Heart right ventricle (tissue), 16 donors: ENCODE measurements at regions not wholly inside any gene's neighbourhood (a gene's known extent, or its start where the extent isn't known, plus 50 kb on each side); places are given as distances from the start of the nearest gene placed in this dataset.

Source experiments
- ATAC-seq, 8 donors: fragments of 200-7000 bp; cut with Tn5 transposase; one replicate each; pipeline ENCODE4 v1.9.1; 2020; ENCODE audit warnings: mild to moderate bottlenecking in 8 of 8, moderate library complexity in 8 of 8, moderate number of reproducible peaks in 1 of 8
- DNase-seq, 2 donors: peaks; one replicate each; pipeline ENCODE4 v3.0.0-alpha.2; 2020
- H3K27ac ChIP-seq, 10 donors: fragments of 200-600 bp; sonication (generic) in 2 of 10; one replicate each; pipeline versions ENCODE4 v1.5.0 to v1.8.0; 2020 to 2022; ENCODE audit warnings: mild to moderate bottlenecking in 3 of 10
- H3K27me3 ChIP-seq, 7 donors: fragments of 200-600 bp; one replicate each; pipeline ENCODE4 v1.8.0; 2021 to 2022; ENCODE audit warnings: mild to moderate bottlenecking in 2 of 7
- H3K36me3 ChIP-seq, 9 donors: fragments of 200-600 bp; sonication (generic) in 1 of 9; one replicate each; pipeline versions ENCODE4 v1.5.0 to v1.8.0; 2020 to 2022; ENCODE audit warnings: mild to moderate bottlenecking in 2 of 9
- H3K4me1 ChIP-seq, 9 donors: fragments of 200-600 bp; sonication (generic) in 1 of 9; one replicate each; pipeline versions ENCODE4 v1.5.0 to v1.8.0; 2020 to 2022; ENCODE audit warnings: mild to moderate bottlenecking in 4 of 9
- H3K4me3 ChIP-seq, 10 donors: fragments of 200-600 bp; sonication (generic) in 2 of 10; one replicate each; pipeline versions ENCODE4 v1.5.0 to v1.8.0; 2020 to 2022; ENCODE audit warnings: mild to moderate bottlenecking in 7 of 10, moderate library complexity in 2 of 10
- H3K9me3 ChIP-seq, 11 donors: fragments of 200-600 bp in 10 of 11; sonication (generic) in 2 of 11; one replicate each; pipeline versions ENCODE4 v1.5.0 to v1.8.0; 2013 to 2022; ENCODE audit warnings: mild to moderate bottlenecking in 2 of 11, control low read depth in 1 of 11, moderate library complexity in 1 of 11
- WGBS, 2 donors: extraction: QIAGEN DNeasy Blood & Tissue Kit; methylation state at CpG; one replicate each; pipeline ENCODE4 v1.1.7; 2013; ENCODE audit warnings: inconsistent platforms in 1 of 2; 5-methylcytosine and 5-hydroxymethylcytosine counted together
- intact Hi-C, 10 donors: fragments of 100-400 bp; cut with DNase I; formaldehyde crosslinking; loops; one replicate each; pipeline versions ENCODE4 v1.11.1 to v1.14.2; 2022
- TF ChIP-seq, protein P1 (sequence below), 9 donors: fragments of 200-600 bp; sonication (generic) in 2 of 9; IDR thresholded peaks; one replicate each; pipeline versions ENCODE4 v1.5.0 to v1.8.0; 2021 to 2022; ENCODE audit warnings: antibody characterized with exemption in 9 of 9, mild to moderate bottlenecking in 5 of 9, moderate library complexity in 1 of 9
- donor health status: Arrhythmogenic right ventricular cardiomyopathy.
- donor health status: ischemic (EF 13 %, LVEDD 7.1; RV severe dilation, severe dysfunction).
- donor health status: healthy with polysubstance abuse.
- donor health status: DM: no; HTN: yes; CAD: no.
- donor health status: DM: no; HTN: no; CAD: no.
- donor health status: ischemic (EF 25% LVEDD 6.9; RV normal size, moderate dysfunction).
- donor health status: ischemic (EF 25% LVEDD 5.7; RV mildly dilated, moderate dysfunction).
- donor health status: healthy.
- donor health status: DM: yes; HTN: yes; CAD: no.
- donor health status: Ischemic cardiomyopathy.
- donor health status: ischemic (EF 35%, LVEDD 5.7; RV mildly dilated, moderate dysfunction).
- donor health status: nonischemic (EF 11% LVEDD 7.7; RV severe dilation, severe dysfunction).
- donor health status: DM: yes; HTN: yes; CAD: no.
- donor health status: PGD.
- donor health status: ischemic (EF 29% LVEDD 5.4; RV normal size, mild dysfunction).
- donor health status: nonischemic (EF 23%, LVEDD 6.1; RV moderate dilation, normal function).

DNA sequence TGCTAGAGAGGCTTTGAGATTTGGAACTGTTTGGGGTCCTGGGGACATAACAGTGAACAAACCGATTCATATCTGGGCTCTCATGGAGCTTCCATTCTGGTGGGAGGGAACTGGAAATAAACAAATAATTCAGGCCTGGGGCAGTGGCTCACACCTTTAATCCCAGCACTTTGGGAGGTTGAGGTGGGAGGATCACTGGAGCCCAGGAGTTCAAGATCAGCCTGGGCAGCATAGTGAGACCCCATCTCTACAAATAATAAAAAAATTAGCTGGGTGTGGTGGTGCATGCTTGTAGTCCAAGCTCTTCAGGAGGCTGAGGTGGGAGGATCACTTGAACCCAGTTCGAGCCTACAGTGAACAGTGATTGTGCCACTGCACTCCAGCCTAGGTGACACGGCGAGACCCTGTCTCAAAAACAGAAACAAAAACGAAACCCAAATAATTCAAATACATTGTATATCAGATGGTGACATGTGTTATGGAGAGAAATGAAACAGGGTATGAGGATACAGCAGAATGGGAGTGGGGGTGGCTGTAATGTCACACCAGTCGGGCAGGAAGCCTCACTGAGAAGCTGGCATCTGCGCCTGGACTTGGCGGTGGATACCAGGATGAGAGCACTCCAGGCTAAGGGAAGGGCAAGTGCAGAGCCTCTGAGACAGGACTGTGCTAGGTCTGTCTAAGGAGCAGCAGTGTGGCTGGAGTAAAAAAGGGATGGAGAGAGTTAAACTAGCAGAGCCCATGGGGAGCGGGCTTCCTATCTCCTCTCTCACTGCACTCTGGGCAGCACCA lies 131.1 kb upstream of the ZNF536 start:
- peak in 1 of 8 donors; percentile 38 for ATAC-seq
- TF ChIP-seq, protein P1, sequence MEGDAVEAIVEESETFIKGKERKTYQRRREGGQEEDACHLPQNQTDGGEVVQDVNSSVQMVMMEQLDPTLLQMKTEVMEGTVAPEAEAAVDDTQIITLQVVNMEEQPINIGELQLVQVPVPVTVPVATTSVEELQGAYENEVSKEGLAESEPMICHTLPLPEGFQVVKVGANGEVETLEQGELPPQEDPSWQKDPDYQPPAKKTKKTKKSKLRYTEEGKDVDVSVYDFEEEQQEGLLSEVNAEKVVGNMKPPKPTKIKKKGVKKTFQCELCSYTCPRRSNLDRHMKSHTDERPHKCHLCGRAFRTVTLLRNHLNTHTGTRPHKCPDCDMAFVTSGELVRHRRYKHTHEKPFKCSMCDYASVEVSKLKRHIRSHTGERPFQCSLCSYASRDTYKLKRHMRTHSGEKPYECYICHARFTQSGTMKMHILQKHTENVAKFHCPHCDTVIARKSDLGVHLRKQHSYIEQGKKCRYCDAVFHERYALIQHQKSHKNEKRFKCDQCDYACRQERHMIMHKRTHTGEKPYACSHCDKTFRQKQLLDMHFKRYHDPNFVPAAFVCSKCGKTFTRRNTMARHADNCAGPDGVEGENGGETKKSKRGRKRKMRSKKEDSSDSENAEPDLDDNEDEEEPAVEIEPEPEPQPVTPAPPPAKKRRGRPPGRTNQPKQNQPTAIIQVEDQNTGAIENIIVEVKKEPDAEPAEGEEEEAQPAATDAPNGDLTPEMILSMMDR (IDR thresholded peaks at IDR 0.05), result no peak

DNA sequence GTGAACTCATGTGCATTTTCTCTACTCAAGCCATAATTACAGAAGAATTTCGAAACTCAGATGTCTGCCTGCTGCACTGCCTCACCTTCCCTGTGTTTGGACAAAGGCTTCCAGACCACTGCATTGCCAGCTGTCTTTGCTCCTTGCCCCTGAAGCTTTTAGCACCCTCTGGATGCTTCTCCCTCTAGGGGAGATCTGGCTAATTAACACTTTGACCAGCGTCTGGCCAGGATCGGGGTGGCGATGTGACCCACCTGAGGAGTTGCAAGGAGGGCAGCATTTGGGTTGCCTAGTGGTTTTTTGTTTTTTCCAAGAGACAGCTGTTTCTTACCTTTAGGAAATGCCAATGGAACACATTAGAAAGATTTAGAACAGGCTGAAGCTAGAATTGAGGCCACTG lies 127.7 kb upstream of the ZNF536 start:
- intact Hi-C loops, result no loop called here
- TF ChIP-seq, protein P1 (IDR thresholded peaks at IDR 0.05), result no peak
- Histone ChIP-seq H3K27me3 (peaks cover 0 to 14% (median 4%) of the 10 kb centered on the region in 7 donors), H3K9me3 (no peaks in the 10 kb centered on the region), H3K4me1 (no peaks in the 10 kb centered on the region), H3K36me3 (no peaks in the 10 kb centered on the region), H3K27ac (no peak overlapping the region), H3K4me3 (no peak overlapping the region)
- DNase-seq, result no peak
- ATAC-seq, result no peak
- WGBS, 2 donors, result 40 to 48% methylated on average over 4 of the region's 4 CpGs

More for the DNA sequence above, 131.1 kb upstream of the ZNF536 start:
- DNase-seq, result no peak
- H3K4me1 ChIP-seq, result no peaks in the 10 kb centered on the region
- no peak overlapping the region for H3K4me3 ChIP-seq
- H3K27me3 ChIP-seq, result peaks cover 0 to 36% (median 19%) of the 10 kb centered on the region in 7 donors
- no peaks in the 10 kb centered on the region for H3K36me3 ChIP-seq
- no peaks in the 10 kb centered on the region for H3K9me3 ChIP-seq
- WGBS, 2 donors, result 84 to 88% methylated on average over 9 of the region's 9 CpGs
- intact Hi-C loops, result no loop called here
- H3K27ac ChIP-seq, result no peak overlapping the region

DNA sequence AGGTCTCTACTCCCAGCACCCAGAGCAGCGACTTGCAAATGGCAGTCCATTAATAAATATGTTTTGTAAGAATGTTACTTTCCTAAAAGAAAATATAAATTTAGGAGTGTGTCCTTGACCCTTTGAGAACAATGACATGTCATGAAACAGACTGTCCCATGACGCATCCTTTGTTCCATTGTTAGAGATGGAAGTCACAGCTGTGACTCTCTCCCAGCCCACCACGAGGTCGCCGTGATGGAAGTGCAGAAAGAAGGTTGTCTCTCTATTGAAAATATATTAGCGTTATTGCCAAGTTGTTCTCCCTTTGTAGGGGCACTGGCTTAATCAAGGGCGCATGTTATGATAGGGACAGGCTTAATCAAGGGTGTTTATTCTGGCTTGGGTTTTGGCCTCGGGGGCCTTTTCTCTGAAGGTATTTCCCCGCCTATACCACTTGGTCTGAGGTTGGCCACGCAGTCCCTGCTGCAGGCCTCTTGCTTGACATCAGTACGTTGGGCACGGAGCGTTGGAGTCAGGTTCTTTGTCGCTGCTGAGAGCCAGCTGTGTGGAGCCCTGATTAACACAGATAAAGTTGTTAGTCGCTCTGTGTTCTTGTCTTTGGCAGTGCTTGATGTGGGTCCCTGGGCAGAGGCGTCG lies 126.7 kb upstream of the ZNF536 start:
- Histone ChIP-seq H3K4me3 (no peak overlapping the region), H3K9me3 (no peaks in the 10 kb centered on the region), H3K27ac (no peak overlapping the region), H3K4me1 (peaks cover 0 to 5% (median 0%) of the 10 kb centered on the region in 9 donors), H3K27me3 (peaks cover 0 to 18% (median 4%) of the 10 kb centered on the region in 7 donors), H3K36me3 (no peaks in the 10 kb centered on the region)
- WGBS, 2 donors, result 79 to 82% methylated on average over 17 of the region's 17 CpGs
- DNase-seq, result no peak
- ATAC-seq, result no peak
- TF ChIP-seq, protein P1 (IDR thresholded peaks at IDR 0.05), result no peak
- intact Hi-C loops, result no loop called here

DNA sequence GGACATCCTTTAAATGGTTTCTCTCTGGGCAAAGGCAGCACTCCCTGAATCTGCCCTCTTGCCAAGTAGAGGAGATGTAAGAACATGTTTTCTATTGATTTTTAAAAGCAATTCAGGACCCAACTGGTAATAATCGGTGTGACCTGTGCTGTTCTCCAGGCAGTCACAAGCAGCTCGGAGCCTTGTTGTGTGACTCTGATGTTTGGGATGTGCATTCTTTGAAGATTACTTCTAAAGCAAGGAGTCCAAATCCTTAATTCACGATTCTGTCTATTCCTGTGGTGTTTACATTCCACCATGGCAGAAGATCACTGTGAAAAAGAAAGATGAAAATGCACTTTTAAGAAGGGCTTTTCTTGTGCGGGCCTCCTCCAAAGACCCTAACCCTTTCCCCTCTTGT lies 122.3 kb upstream of the ZNF536 start:
- intact Hi-C loops, result no loop called here

More for the DNA sequence above, 122.3 kb upstream of the ZNF536 start:
- no peaks in the 10 kb centered on the region for H3K9me3 ChIP-seq
- DNase-seq (no peak), ATAC-seq (no peak)
- TF ChIP-seq, protein P1 (IDR thresholded peaks at IDR 0.05), result no peak
- H3K36me3 ChIP-seq, result no peaks in the 10 kb centered on the region
- H3K4me3 ChIP-seq, result no peak overlapping the region
- H3K4me1 ChIP-seq, result peaks cover 0 to 8% (median 0%) of the 10 kb centered on the region in 9 donors
- H3K27me3 ChIP-seq, result peaks cover 0 to 53% (median 40%) of the 10 kb centered on the region in 7 donors
- no peak overlapping the region for H3K27ac ChIP-seq
- WGBS, 2 donors, result 81 to 87% methylated on average over 4 of the region's 4 CpGs
